HCT116 (cell line): ENCODE measurements at regions not wholly inside any gene's neighbourhood (a gene's known extent, or its start where the extent isn't known, plus 50 kb on each side); places are given as distances from the start of the nearest gene placed in this dataset.

Source experiments
- ATAC-seq: fragments of 200-7000 bp; cut with Tn5 transposase; 2 replicates; pipeline ENCODE4 v1.9.1; 2020; ENCODE audit warnings: mild to moderate bottlenecking, moderate library complexity
- BruUV-seq: library from RNA; stranded (reverse); fragments of 400-500 nt; replicated peaks from 2 replicates; lab custom pipeline; 2021; lab: Mats Ljungman, UMichigan
- CTCF ChIA-PET: fragments of 300-600 bp; sonication (Branson Sonifier 250); formaldehyde crosslinking; loops from one replicate; lab custom pipeline; 2021; ENCODE audit warnings: antibody characterized with exemption; lab: Charles Lee
- POLR2A ChIA-PET: fragments of 300-600, 350-600 bp; sonication (Branson Sonifier 250); formaldehyde crosslinking; loops from one replicate; lab custom pipeline; 2021; ENCODE audit warnings: antibody characterized with exemption; lab: Charles Lee
- RAD21 ChIA-PET, 2 experiments: fragments of 300-600 bp; sonication (Branson Sonifier 250); formaldehyde crosslinking; loops; one replicate each; lab custom pipeline; 2023; ENCODE audit warnings: low total read pairs in 2 of 2; ENCODE audit not compliant: uncharacterized antibody in 2 of 2, unreplicated experiment in 2 of 2, low non-redundant PET in 1 of 2; lab: Charles Lee
- DNase-seq: peaks from one replicate; pipeline ENCODE4 v3.0.0-alpha.2; 2010; ENCODE audit warnings: low read depth, low spot score
- H2AFZ ChIP-seq: fragments of 200-600 bp; shearing (Covaris generic), sonication (generic); 2 replicates; pipeline ENCODE4 v1.6.1; 2017; ENCODE audit warnings: low read depth, mixed run types, mixed read lengths, antibody characterized with exemption, low read length; ENCODE audit not compliant: poor library complexity, severe bottlenecking
- H3K27ac ChIP-seq: 2 replicates; pipeline ENCODE4 v1.5.1; 2012; ENCODE audit warnings: low read depth, low read length
- H3K27me3 ChIP-seq: fragments of 200-600 bp; sonication (generic); 2 replicates; pipeline ENCODE4 v1.6.1; 2016; ENCODE audit warnings: mixed run types, low read length, mixed read lengths; ENCODE audit not compliant: insufficient read depth
- H3K36me3 ChIP-seq, 2 experiments: fragments of 200-500 bp in 1 of 2; fragments of 200-600 bp in 1 of 2; sonication (Bioruptor generic) in 1 of 2; sonication (generic) in 1 of 2; 2 replicates each; pipeline versions ENCODE4 v1.5.1 to v1.6.1; 2014 to 2016; ENCODE audit warnings: low read length in 2 of 2, inconsistent platforms in 1 of 2, mixed read lengths in 1 of 2, mixed run types in 1 of 2; ENCODE audit not compliant: insufficient read depth in 2 of 2, control insufficient read depth in 1 of 2
- H3K4me1 ChIP-seq, 2 experiments: fragments of 200-600 bp in 1 of 2; sonication (generic) in 1 of 2; 2 replicates each; pipeline versions ENCODE4 v1.5.1 to v1.6.1; 2012 to 2017; ENCODE audit warnings: low read length in 2 of 2, inconsistent platforms in 1 of 2, mild to moderate bottlenecking in 1 of 2, mixed read lengths in 1 of 2, mixed run types in 1 of 2, moderate library complexity in 1 of 2; ENCODE audit not compliant: insufficient read depth in 2 of 2, control insufficient read depth in 1 of 2
- H3K4me2 ChIP-seq: fragments of 200-600 bp; sonication (generic); 2 replicates; pipeline ENCODE4 v1.6.1; 2017; ENCODE audit warnings: mixed run types, low read length, mixed read lengths
- H3K4me3 ChIP-seq, 2 experiments: fragments of 200-600 bp in 1 of 2; sonication (generic) in 1 of 2; replicated peaks in 1 of 2; 2 replicates each; pipeline ENCODE4 v1.5.1; 2011 to 2016; ENCODE audit warnings: low read length in 2 of 2, control low read depth in 1 of 2, low read depth in 1 of 2, mild to moderate bottlenecking in 1 of 2, mixed read lengths in 1 of 2, mixed run types in 1 of 2
- H3K79me2 ChIP-seq: fragments of 200-600 bp; sonication (generic); 2 replicates; pipeline ENCODE4 v1.6.1; 2017; ENCODE audit warnings: mild to moderate bottlenecking, mixed run types, low read length, moderate library complexity, mixed read lengths; ENCODE audit not compliant: insufficient read depth
- H3K9ac ChIP-seq: fragments of 200-600 bp; sonication (generic); 2 replicates; pipeline ENCODE4 v1.6.1; 2016; ENCODE audit warnings: low read length, mixed read lengths
- H3K9me2 ChIP-seq: fragments of 200-600 bp; sonication (generic), shearing (Covaris generic); 2 replicates; pipeline ENCODE4 v1.6.1; 2017; ENCODE audit warnings: mixed run types, mild to moderate bottlenecking, moderate library complexity; ENCODE audit not compliant: insufficient read depth
- H3K9me3 ChIP-seq, 2 experiments: fragments of 200-500 bp in 1 of 2; fragments of 200-600 bp in 1 of 2; sonication (Bioruptor generic) in 1 of 2; sonication (generic) in 1 of 2; 2 replicates each; pipeline ENCODE4 v1.6.1; 2014 to 2017; ENCODE audit warnings: low read length in 2 of 2, mixed read lengths in 2 of 2, inconsistent platforms in 1 of 2, low read depth in 1 of 2, mild to moderate bottlenecking in 1 of 2, mixed run types in 1 of 2, moderate library complexity in 1 of 2; ENCODE audit not compliant: control insufficient read depth in 1 of 2, insufficient read depth in 1 of 2
- H4K20me1 ChIP-seq: fragments of 200-600 bp; sonication (generic), shearing (Covaris generic); 2 replicates; pipeline ENCODE4 v1.6.1; 2017; ENCODE audit warnings: mixed run types, mild to moderate bottlenecking, moderate library complexity; ENCODE audit not compliant: insufficient read depth
- ATF3 ChIP-seq: IDR thresholded peaks from 2 replicates; pipeline ENCODE4 v1.6.1; 2012
- CBX3 ChIP-seq: IDR thresholded peaks from 2 replicates; pipeline ENCODE4 v1.6.1; 2012; ENCODE audit warnings: low read depth
- EGR1 ChIP-seq: IDR thresholded peaks from 2 replicates; pipeline ENCODE4 v1.6.1; 2012; ENCODE audit warnings: low read depth
- EZH2 ChIP-seq: fragments of 200-600 bp; sonication (generic); IDR thresholded peaks from 2 replicates; pipeline ENCODE4 v1.6.1; 2017; ENCODE audit warnings: antibody characterized with exemption, mixed run types
- EZH2phosphoT487 ChIP-seq: fragments of 200-600 bp; IDR thresholded peaks from 2 replicates; pipeline ENCODE4 v1.6.1; 2018; ENCODE audit warnings: antibody characterized with exemption, borderline replicate concordance
- FOSL1 ChIP-seq: IDR thresholded peaks from 2 replicates; pipeline ENCODE4 v1.6.1; 2012; ENCODE audit warnings: low read depth
- JUND ChIP-seq: IDR thresholded peaks from 2 replicates; pipeline ENCODE4 v1.6.1; 2012
- MAX ChIP-seq: IDR thresholded peaks from 2 replicates; pipeline ENCODE4 v1.6.1; 2012
- POLR2AphosphoS5 ChIP-seq: IDR thresholded peaks from 2 replicates; pipeline ENCODE4 v1.6.1; 2011; ENCODE audit warnings: mild to moderate bottlenecking, low read depth, low read length, moderate library complexity
- RAD21 ChIP-seq: IDR thresholded peaks from 2 replicates; pipeline ENCODE4 v1.6.1; 2012; ENCODE audit warnings: low read depth, mild to moderate bottlenecking
- REST ChIP-seq: IDR thresholded peaks from 2 replicates; pipeline ENCODE4 v1.6.1; 2012; ENCODE audit warnings: low read depth
- SIN3A ChIP-seq: IDR thresholded peaks from 2 replicates; pipeline ENCODE4 v1.6.1; 2012; ENCODE audit warnings: low read depth
- SP1 ChIP-seq: IDR thresholded peaks from 2 replicates; pipeline ENCODE4 v1.6.1; 2012; ENCODE audit warnings: low read depth
- SRF ChIP-seq: IDR thresholded peaks from 2 replicates; pipeline ENCODE4 v1.6.1; 2012; ENCODE audit warnings: low read depth
- TCF7L2 ChIP-seq: IDR thresholded peaks from 2 replicates; pipeline ENCODE4 v1.7.0; 2011; ENCODE audit warnings: borderline replicate concordance, inconsistent platforms; ENCODE audit not compliant: insufficient read depth, insufficient read length; ENCODE audit errors: extremely low read depth
- YY1 ChIP-seq: IDR thresholded peaks from 2 replicates; pipeline ENCODE4 v1.6.1; 2011; ENCODE audit warnings: low read length, low read depth, moderate library complexity, mild to moderate bottlenecking; ENCODE audit not compliant: insufficient replicate concordance; ENCODE audit errors: extremely low read depth
- ZFX ChIP-seq: fragments of 450-650 bp; IDR thresholded peaks from 2 replicates; pipeline ENCODE4 v1.6.1; 2017
- ZNF274 ChIP-seq: fragments of 200-500 bp; sonication (Bioruptor generic); IDR thresholded peaks from 2 replicates; pipeline ENCODE4 v1.6.1; 2014; ENCODE audit warnings: mild to moderate bottlenecking, low read depth, low read length, inconsistent platforms
- intact Hi-C: fragments of 100-400 bp; cut with micrococcal nuclease; formaldehyde crosslinking; loops from 2 replicates; pipeline ENCODE4 v1.10.0; 2022

- RAD21 ChIA-PET: no interaction called here
- Histone ChIP-seq H3K36me3 (no peaks in the 10 kb centered on the region), H3K9me2 (no peaks in the 10 kb centered on the region), H3K4me1 (no peaks in the 10 kb centered on the region), H3K9ac (no peak overlapping the region), H3K27ac (no peak overlapping the region), H3K4me2 (no peak overlapping the region), H3K9me3 (no peaks in the 10 kb centered on the region), H3K27me3 (peaks cover 34% of the 10 kb centered on the region), H3K4me3 (no peak overlapping the region), H3K79me2 (no peaks in the 10 kb centered on the region), H4K20me1 (no peaks in the 10 kb centered on the region), H2AFZ (no peak overlapping the region)
- CTCF ChIA-PET: no interaction called here
- TF ChIP-seq POLR2AphosphoS5: no peak
- no peak for TF ChIP-seq JUND
- no peak for TF ChIP-seq TCF7L2
- TF ChIP-seq YY1: no peak
- no peak for TF ChIP-seq RAD21
- no peak for TF ChIP-seq ZFX
- no peak for TF ChIP-seq ZNF274
- TF ChIP-seq CBX3: no peak
- TF ChIP-seq SP1: no peak
- no peak for TF ChIP-seq ATF3
- no peak for TF ChIP-seq SRF
- TF ChIP-seq REST: no peak
- TF ChIP-seq EZH2phosphoT487: no peak
- no peak for TF ChIP-seq MAX
- TF ChIP-seq SIN3A: no peak
- TF ChIP-seq FOSL1: no peak
- no peak for TF ChIP-seq EZH2
- TF ChIP-seq EGR1: no peak
- no TSS peak for BruUV-seq
- intact Hi-C loops: no loop called here
- DNase-seq (no peak), ATAC-seq (no peak)
- POLR2A ChIA-PET: no interaction called here
Measured at GRCh38 chr16:17668386-17668785, 197.6 kb upstream of the XYLT1 start.
